BLaER1 (cell line): ENCODE measurements at regions not wholly inside any gene's neighbourhood (a gene's known extent, or its start where the extent isn't known, plus 50 kb on each side); places are given as distances from the start of the nearest gene placed in this dataset.

Experiments used
- H3K27ac ChIP-seq: shearing (Covaris generic); formaldehyde crosslinking; 2 replicates; pipeline ENCODE4 v1.8.1; 2022
- H3K27me3 ChIP-seq: shearing (Covaris generic); formaldehyde crosslinking; 2 replicates; pipeline ENCODE4 v1.8.1; 2022
- H3K36me3 ChIP-seq: shearing (Covaris generic); formaldehyde crosslinking; 2 replicates; pipeline ENCODE4 v1.8.1; 2022
- H3K4me1 ChIP-seq: shearing (Covaris generic); formaldehyde crosslinking; 2 replicates; pipeline ENCODE4 v1.8.1; 2022
- H3K4me2 ChIP-seq: shearing (Covaris generic); formaldehyde crosslinking; 2 replicates; pipeline ENCODE4 v1.8.1; 2022
- H3K4me3 ChIP-seq: shearing (Covaris generic); formaldehyde crosslinking; 2 replicates; pipeline ENCODE4 v1.8.1; 2022
- H3K9ac ChIP-seq: shearing (Covaris generic); formaldehyde crosslinking; 2 replicates; pipeline ENCODE4 v1.8.1; 2022
- H3K9me3 ChIP-seq: shearing (Covaris generic); formaldehyde crosslinking; 2 replicates; pipeline ENCODE4 v1.8.1; 2022
- H4K20me1 ChIP-seq: shearing (Covaris generic); formaldehyde crosslinking; 2 replicates; pipeline ENCODE4 v1.8.1; 2022
- Cebpa-rat ChIP-seq: shearing (Covaris generic); IDR thresholded peaks from 2 replicates; pipeline ENCODE4 v1.8.1; 2022

GRCh38 chr4:37531151-37531550 lies 155.0 kb downstream of the RELL1 start:
- Histone ChIP-seq H3K27ac (no peak overlapping the region), H3K9me3 (no peaks in the 10 kb centered on the region), H3K4me2 (no peak overlapping the region), H3K36me3 (no peaks in the 10 kb centered on the region), H3K27me3 (no peaks in the 10 kb centered on the region), H3K4me3 (no peak overlapping the region), H4K20me1 (no peaks in the 10 kb centered on the region), H3K4me1 (no peaks in the 10 kb centered on the region), H3K9ac (no peak overlapping the region)
- TF ChIP-seq Cebpa-rat, result no peak

GRCh38 chr4:37530451-37530850 lies 155.7 kb downstream of the RELL1 start:
- no peaks in the 10 kb centered on the region for H3K36me3 ChIP-seq
- no peaks in the 10 kb centered on the region for H3K27me3 ChIP-seq
- no peaks in the 10 kb centered on the region for H3K4me1 ChIP-seq
- no peak for TF ChIP-seq Cebpa-rat
- H3K4me3 ChIP-seq, result no peak overlapping the region
- no peak overlapping the region for H3K4me2 ChIP-seq
- no peak overlapping the region for H3K27ac ChIP-seq
- H3K9me3 ChIP-seq, result no peaks in the 10 kb centered on the region
- no peaks in the 10 kb centered on the region for H4K20me1 ChIP-seq
- no peak overlapping the region for H3K9ac ChIP-seq

- H3K9ac ChIP-seq, result no peak overlapping the region
- H3K9me3 ChIP-seq, result no peaks in the 10 kb centered on the region
- no peak overlapping the region for H3K27ac ChIP-seq
- H3K4me3 ChIP-seq, result no peak overlapping the region
- H3K27me3 ChIP-seq, result no peaks in the 10 kb centered on the region
- no peak for TF ChIP-seq Cebpa-rat
- no peaks in the 10 kb centered on the region for H4K20me1 ChIP-seq
- H3K36me3 ChIP-seq, result no peaks in the 10 kb centered on the region
- no peak overlapping the region for H3K4me2 ChIP-seq
- no peaks in the 10 kb centered on the region for H3K4me1 ChIP-seq
Observed at GRCh38 chr4:37528166-37528885, 157.8 kb downstream of the RELL1 start.

GRCh38 chr4:37524267-37524666 lies 161.9 kb downstream of the RELL1 start:
- no peaks in the 10 kb centered on the region for H3K36me3 ChIP-seq
- no peaks in the 10 kb centered on the region for H3K9me3 ChIP-seq
- TF ChIP-seq Cebpa-rat, result no peak
- H4K20me1 ChIP-seq, result no peaks in the 10 kb centered on the region
- H3K4me1 ChIP-seq, result no peaks in the 10 kb centered on the region
- H3K27ac ChIP-seq, result no peak overlapping the region
- no peak overlapping the region for H3K4me3 ChIP-seq
- no peaks in the 10 kb centered on the region for H3K27me3 ChIP-seq
- H3K4me2 ChIP-seq, result no peak overlapping the region
- no peak overlapping the region for H3K9ac ChIP-seq

- Histone ChIP-seq H3K4me2 (no peak overlapping the region), H3K4me3 (no peak overlapping the region), H3K27ac (no peak overlapping the region), H4K20me1 (no peaks in the 10 kb centered on the region), H3K9me3 (no peaks in the 10 kb centered on the region), H3K36me3 (no peaks in the 10 kb centered on the region), H3K27me3 (no peaks in the 10 kb centered on the region), H3K4me1 (no peaks in the 10 kb centered on the region), H3K9ac (no peak overlapping the region)
- TF ChIP-seq Cebpa-rat, result no peak
Observed at GRCh38 chr4:37522996-37523395, 163.2 kb downstream of the RELL1 start.

- H3K4me2 ChIP-seq, result no peak overlapping the region
- no peaks in the 10 kb centered on the region for H3K36me3 ChIP-seq
- H3K4me3 ChIP-seq, result no peak overlapping the region
- no peaks in the 10 kb centered on the region for H4K20me1 ChIP-seq
- TF ChIP-seq Cebpa-rat, result no peak
- H3K9ac ChIP-seq, result no peak overlapping the region
- peaks cover 4% of the 10 kb centered on the region; the same call in 1 of the 2 replicates for H3K9me3 ChIP-seq
- no peaks in the 10 kb centered on the region for H3K27me3 ChIP-seq
- H3K27ac ChIP-seq, result no peak overlapping the region
- no peaks in the 10 kb centered on the region for H3K4me1 ChIP-seq
Observed at GRCh38 chr4:37517326-37517725, 168.8 kb downstream of the RELL1 start.

GRCh38 chr4:37516057-37516775 lies 170.0 kb downstream of the RELL1 start:
- no peak overlapping the region for H3K4me3 ChIP-seq
- H4K20me1 ChIP-seq, result no peaks in the 10 kb centered on the region
- no peak for TF ChIP-seq Cebpa-rat
- H3K4me1 ChIP-seq, result no peaks in the 10 kb centered on the region
- H3K4me2 ChIP-seq, result no peak overlapping the region
- no peaks in the 10 kb centered on the region for H3K36me3 ChIP-seq
- H3K9me3 ChIP-seq, result peaks cover 4% of the 10 kb centered on the region; the same call in 1 of the 2 replicates
- no peak overlapping the region for H3K27ac ChIP-seq
- H3K27me3 ChIP-seq, result no peaks in the 10 kb centered on the region
- H3K9ac ChIP-seq, result no peak overlapping the region

GRCh38 chr4:37510626-37511025 lies 175.6 kb downstream of the RELL1 start:
- H3K36me3 ChIP-seq, result no peaks in the 10 kb centered on the region
- no peak overlapping the region for H3K4me3 ChIP-seq
- H3K4me2 ChIP-seq, result no peak overlapping the region
- H3K4me1 ChIP-seq, result no peaks in the 10 kb centered on the region
- no peak for TF ChIP-seq Cebpa-rat
- H3K9ac ChIP-seq, result no peak overlapping the region
- no peaks in the 10 kb centered on the region for H4K20me1 ChIP-seq
- H3K27ac ChIP-seq, result no peak overlapping the region
- H3K9me3 ChIP-seq, result peaks cover 15% of the 10 kb centered on the region; the same call in 1 of the 2 replicates
- no peaks in the 10 kb centered on the region for H3K27me3 ChIP-seq

GRCh38 chr4:37503261-37503660 lies 182.9 kb downstream of the RELL1 start:
- H3K4me3 ChIP-seq, result no peak overlapping the region
- no peak overlapping the region for H3K4me2 ChIP-seq
- no peaks in the 10 kb centered on the region for H3K4me1 ChIP-seq
- no peak overlapping the region for H3K27ac ChIP-seq
- H3K36me3 ChIP-seq, result no peaks in the 10 kb centered on the region
- H4K20me1 ChIP-seq, result no peaks in the 10 kb centered on the region
- no peak for TF ChIP-seq Cebpa-rat
- H3K27me3 ChIP-seq, result no peaks in the 10 kb centered on the region
- H3K9me3 ChIP-seq, result no peaks in the 10 kb centered on the region
- no peak overlapping the region for H3K9ac ChIP-seq

- TF ChIP-seq Cebpa-rat, result no peak
- Histone ChIP-seq H3K4me3 (no peak overlapping the region), H3K27ac (no peak overlapping the region), H3K4me1 (no peaks in the 10 kb centered on the region), H3K4me2 (no peak overlapping the region), H4K20me1 (no peaks in the 10 kb centered on the region), H3K27me3 (no peaks in the 10 kb centered on the region), H3K9me3 (no peaks in the 10 kb centered on the region), H3K36me3 (no peaks in the 10 kb centered on the region), H3K9ac (no peak overlapping the region)
Observed at GRCh38 chr4:37502070-37502469, 184.1 kb downstream of the RELL1 start.
